ENCODE measurements at regions not wholly inside any gene's neighbourhood (a gene's known extent, or its start where the extent isn't known, plus 50 kb on each side); places are given as distances from the start of the nearest gene placed in this dataset.
"Not testable (repeated sequence)": the region's sequence is repeated elsewhere in the genome, so short reads cannot be mapped to it uniquely, and the experiment has no call there.

- ATAC-seq (ENCODE audit: poor library complexity), result no peak
- intact Hi-C loops (cut with DNase I), result no loop called here
- DNase-seq, result no peak
These were observed 117.6 kb upstream of the ARRDC3 start for GRCh38 chr5:91500758-91501157.

- ATAC-seq (ENCODE audit: poor library complexity), result no peak
These were observed 116.9 kb upstream of the ARRDC3 start for GRCh38 chr5:91499943-91500531.

GRCh38 chr5:91495699-91496098 is 112.6 kb upstream of the ARRDC3 start:
- intact Hi-C loops (cut with DNase I), result no loop called here
- ATAC-seq (ENCODE audit: poor library complexity) (no peak), DNase-seq (no peak)

More at GRCh38 chr5:91499943-91500531, 116.9 kb upstream of the ARRDC3 start:
- intact Hi-C loops (cut with DNase I), result no loop called here
- DNase-seq, result no peak

- intact Hi-C loops (cut with DNase I), result no loop called here
- DNase-seq (no peak), ATAC-seq (ENCODE audit: poor library complexity) (no peak)
These were observed 111.4 kb upstream of the ARRDC3 start for GRCh38 chr5:91494447-91494996.

DNA sequence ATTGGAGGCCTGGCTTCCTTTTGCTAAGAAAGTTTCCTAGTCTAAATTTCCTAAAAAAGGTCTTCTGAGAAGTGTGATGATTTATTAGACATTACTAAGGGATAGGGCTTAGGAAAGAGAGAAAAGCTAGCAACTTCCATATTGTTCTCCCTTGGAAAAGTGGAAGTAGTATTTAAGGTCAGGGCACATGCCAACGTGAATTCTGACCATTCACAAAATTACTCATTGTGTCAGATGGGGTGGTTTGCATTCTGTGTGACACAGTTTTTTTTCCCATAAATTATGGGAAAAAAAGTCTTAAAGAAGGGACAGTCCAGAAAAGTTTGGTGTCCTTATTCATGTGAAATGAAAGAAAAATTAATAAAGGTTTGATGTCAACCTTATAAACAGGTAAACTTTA is 110.0 kb upstream of the ARRDC3 start:
- intact Hi-C loops (cut with DNase I), result no loop called here
- ATAC-seq (ENCODE audit: poor library complexity), result no peak
- DNase-seq, result no peak

DNA sequence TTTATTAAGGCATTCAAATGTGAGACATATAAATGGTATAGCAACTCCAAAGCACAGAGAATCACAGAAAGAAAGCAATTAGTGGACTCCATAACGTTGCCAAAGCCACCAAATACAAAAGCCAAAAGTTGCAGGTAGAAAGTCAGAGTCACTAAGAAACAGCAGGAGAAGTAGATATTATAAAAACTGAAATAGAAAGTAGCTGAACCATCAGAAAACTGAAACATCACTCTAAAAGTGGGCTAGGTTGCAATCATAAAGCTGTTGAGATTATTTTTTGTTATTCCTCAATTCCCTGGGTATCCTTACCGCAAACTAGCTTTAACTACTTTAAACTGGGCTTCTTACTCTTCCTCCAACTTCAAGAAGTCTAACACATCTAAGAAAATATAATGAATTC is 108.1 kb upstream of the ARRDC3 start:
- ATAC-seq (ENCODE audit: poor library complexity) (no peak), DNase-seq (no peak)
- intact Hi-C loops (cut with DNase I), result no loop called here

- intact Hi-C loops (cut with DNase I), result no loop called here
- DNase-seq (no peak), ATAC-seq (ENCODE audit: poor library complexity) (no peak)
These were observed 107.2 kb upstream of the ARRDC3 start for GRCh38 chr5:91490316-91490715.

GRCh38 chr5:91487420-91487819 is 104.3 kb upstream of the ARRDC3 start:
- intact Hi-C loops (cut with DNase I), result no loop called here
- DNase-seq (no peak), ATAC-seq (ENCODE audit: poor library complexity) (no peak)

DNA sequence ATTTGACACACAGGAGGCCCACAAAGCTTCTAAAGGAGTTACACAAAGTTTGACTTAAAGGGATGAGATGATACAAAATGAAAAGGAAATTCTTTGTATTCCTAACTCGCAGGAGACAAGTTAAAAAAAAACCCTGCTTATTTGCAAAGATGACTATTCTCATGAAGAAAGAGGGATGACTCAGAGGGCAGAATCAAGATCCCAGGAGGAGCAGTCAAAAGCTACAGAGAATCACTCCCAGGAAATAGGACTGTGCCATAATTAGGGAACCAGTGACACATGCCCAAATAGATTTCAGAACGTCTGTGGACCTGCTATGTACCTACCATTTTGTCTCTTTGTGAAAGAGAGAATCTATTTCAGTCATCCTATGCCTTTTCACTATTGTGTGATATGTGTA is 103.5 kb upstream of the ARRDC3 start:
- no peak for DNase-seq
- intact Hi-C loops (cut with DNase I), result no loop called here
- no peak for ATAC-seq (ENCODE audit: poor library complexity)

DNA sequence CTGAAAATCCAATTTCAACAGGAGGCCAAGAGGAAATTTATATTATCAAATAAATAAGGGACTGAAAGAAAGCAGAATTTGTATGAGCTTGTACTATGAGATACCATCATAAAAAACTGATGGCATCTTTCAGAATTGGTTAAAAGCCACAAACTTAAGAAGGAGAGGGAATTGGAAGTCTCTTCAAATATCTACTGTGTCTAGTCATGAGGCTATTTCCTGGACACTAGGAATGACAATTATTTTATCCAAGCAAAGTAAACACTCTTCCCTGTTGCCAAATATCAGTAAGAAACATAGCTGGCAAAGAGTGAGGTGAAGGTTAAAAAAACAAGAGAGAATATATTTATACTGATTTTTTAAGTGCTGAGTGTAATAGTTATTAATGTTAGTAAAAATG is 101.5 kb upstream of the ARRDC3 start:
- intact Hi-C loops (cut with DNase I), result no loop called here
- ATAC-seq (ENCODE audit: poor library complexity), result no peak
- no peak for DNase-seq

DNA sequence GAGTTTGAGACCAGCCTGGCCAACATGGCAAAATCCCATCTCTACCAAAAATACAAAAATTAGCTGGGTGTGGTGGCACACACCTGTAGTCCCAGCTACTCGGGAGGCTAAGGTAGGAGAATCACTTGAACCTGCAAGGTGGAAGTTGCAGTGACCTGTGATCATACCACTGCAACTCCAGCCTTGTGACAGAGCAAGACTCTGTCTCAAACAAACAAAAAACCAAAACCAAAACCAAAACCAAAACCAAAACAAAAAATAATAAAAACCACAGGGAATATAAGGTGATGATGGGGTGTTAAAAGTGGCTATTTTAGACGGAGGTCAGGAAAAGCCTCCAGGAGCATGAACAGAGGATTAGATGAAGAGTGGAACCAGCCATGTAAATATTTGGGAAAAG is 96.3 kb upstream of the ARRDC3 start:
- ATAC-seq (ENCODE audit: poor library complexity); DNase-seq: not testable (repeated sequence)

DNA sequence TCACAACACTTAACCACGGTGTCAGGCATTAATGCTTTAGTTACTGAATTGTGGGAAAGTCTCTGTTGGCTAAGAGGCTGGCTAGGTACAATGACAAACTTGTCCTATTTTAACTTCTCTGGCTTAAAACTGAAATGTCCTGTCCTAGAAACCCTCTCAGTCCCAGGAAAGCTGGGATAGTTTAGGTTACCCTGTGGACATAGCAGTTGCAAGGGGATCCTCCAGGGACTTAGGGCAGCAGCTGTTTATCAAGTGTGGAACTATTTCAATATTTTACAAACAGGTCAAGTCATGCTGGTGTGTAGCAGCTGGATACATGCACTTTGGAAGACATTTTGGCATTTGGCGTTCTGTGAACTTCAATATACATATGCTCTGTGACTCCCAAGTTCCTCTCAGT is 95.0 kb upstream of the ARRDC3 start:
- no peak for ATAC-seq (ENCODE audit: poor library complexity)
- no peak for DNase-seq
- intact Hi-C loops (cut with DNase I), result no loop called here

More for the DNA sequence above, 96.3 kb upstream of the ARRDC3 start:
- intact Hi-C loops (cut with DNase I), result not testable (repeated sequence)

- ATAC-seq (ENCODE audit: poor library complexity) (no peak), DNase-seq (no peak)
- intact Hi-C loops (cut with DNase I), result no loop called here
These were observed 94.3 kb upstream of the ARRDC3 start for GRCh38 chr5:91477408-91477807.

DNA sequence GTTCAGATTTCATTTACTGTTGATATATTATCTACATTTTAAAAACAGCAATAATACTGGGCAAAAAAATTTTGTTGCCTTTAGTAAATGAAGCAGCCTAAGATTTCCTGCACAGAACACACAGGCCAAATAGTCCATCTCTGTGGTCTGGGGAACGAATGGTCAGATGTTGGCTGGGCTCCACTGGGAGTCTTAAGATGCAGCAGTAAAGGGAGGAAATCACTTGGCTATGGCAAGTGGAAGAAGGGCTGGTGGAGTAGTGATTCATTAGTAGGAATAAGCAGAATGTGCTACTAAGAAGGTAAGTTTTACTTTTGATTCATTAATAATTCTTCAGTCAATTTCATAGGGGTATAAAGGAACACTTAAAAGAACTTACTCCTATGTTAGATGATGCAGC is 91.1 kb upstream of the ARRDC3 start:
- intact Hi-C loops (cut with DNase I), result no loop called here
- ATAC-seq (ENCODE audit: poor library complexity), result no peak
- DNase-seq, result no peak

DNA sequence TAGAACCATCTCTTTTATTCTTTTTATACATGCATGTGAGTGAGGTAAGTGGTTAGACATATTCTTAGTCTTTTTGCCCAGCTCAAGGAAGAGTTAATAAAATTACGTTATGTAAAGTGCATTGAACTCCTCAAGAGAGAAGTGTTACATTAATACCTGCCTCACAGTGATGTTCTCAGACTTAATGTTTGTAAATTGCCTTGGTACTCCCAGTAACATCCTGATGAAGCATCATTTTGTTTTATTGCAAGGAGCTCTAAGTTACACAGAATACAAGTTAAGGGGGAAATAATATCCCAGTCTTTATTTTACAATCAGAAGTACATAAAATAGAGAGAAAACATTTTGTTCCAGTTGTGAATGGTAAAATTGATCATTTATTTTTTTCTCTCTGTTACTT is 89.5 kb upstream of the ARRDC3 start:
- DNase-seq (no peak), ATAC-seq (ENCODE audit: poor library complexity) (no peak)
- intact Hi-C loops (cut with DNase I), result no loop called here

GRCh38 chr5:91469517-91470165 is 86.5 kb upstream of the ARRDC3 start:
- ATAC-seq (ENCODE audit: poor library complexity) (peak; percentile 78), DNase-seq (no peak)
- intact Hi-C loops (cut with DNase I), result no loop called here

DNA sequence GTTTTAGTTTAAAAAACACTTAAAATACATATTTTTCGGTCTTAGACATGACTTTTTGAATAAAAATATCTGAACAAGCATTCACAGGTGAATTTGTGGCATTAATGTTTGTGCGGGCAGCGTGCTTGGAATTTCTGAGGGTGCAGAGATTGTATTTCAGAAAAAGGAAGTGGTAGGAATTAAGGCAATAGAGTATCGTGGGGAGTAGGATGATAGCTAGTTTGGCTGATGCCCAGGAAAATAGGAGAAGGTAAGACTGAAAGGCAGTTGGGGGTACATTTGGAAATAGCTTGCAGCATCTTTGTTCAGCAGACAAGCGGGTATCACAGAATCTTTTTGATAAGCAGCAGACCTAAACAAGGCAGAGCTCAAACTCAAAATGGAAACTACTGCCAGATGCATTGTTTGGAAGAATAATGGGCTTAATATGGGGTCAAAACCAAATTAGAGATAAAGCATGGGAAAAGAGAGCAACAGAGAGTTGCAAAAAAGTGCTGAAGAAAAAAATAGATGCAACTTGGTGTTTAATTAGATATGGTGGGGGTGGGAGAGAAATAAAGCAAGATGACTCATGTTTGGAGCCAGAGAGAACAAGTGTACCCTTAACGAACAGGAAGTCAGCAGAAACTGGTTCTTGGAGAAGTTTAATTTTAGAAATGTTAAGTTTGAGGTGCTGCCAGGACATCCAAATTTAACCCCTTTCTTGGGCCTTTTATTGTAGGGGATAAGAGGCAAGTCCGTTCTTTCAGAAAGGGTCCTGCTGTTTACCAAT is 85.7 kb upstream of the ARRDC3 start:
- intact Hi-C loops (cut with DNase I), result no loop called here
- peak; percentile 82 for ATAC-seq (ENCODE audit: poor library complexity)
- no peak for DNase-seq

DNA sequence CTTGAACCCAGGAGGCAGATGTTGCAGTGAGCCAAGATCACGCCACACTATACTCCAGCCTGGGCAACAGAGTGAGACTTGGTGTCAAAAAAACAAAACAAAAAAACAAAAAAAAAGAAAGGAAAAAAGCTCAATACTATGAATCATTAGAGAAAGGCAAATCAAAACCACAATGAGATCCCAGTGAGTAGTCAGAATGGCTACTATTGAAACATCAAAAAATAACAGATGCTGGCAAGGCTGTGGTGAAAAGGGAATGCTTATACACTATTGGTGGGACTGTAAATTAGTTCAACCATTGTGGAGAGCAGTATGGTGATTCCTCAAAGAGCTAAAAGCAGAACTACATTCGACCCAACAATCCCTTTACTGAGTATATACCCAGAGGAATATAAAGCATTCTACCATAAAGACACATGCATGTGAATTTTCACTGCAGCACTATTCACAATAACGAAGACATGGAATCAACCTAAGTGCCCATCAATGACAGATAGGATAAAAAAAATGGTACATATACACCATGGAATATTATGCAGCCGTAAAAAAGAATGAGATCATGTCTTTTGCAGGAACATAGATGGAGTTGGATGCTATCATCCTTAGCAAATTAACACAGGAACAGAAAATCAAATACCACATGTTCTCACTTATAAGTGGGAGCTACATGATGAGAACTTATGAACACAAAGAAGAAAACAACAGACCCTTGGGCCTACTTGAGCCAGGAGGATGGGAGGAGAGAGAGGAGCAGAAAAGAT is 81.9 kb upstream of the ARRDC3 start:
- DNase-seq, result no peak
- intact Hi-C loops (cut with DNase I), result no loop called here
- no peak for ATAC-seq (ENCODE audit: poor library complexity)

- intact Hi-C loops (cut with DNase I), result no loop called here
- ATAC-seq (ENCODE audit: poor library complexity) (no peak), DNase-seq (no peak)
These were observed 74.6 kb upstream of the ARRDC3 start for GRCh38 chr5:91457681-91458058.
